ENCODE measurements at regions not wholly inside any gene's neighbourhood (a gene's known extent, or its start where the extent isn't known, plus 50 kb on each side); places are given as distances from the start of the nearest gene placed in this dataset.

DNA sequence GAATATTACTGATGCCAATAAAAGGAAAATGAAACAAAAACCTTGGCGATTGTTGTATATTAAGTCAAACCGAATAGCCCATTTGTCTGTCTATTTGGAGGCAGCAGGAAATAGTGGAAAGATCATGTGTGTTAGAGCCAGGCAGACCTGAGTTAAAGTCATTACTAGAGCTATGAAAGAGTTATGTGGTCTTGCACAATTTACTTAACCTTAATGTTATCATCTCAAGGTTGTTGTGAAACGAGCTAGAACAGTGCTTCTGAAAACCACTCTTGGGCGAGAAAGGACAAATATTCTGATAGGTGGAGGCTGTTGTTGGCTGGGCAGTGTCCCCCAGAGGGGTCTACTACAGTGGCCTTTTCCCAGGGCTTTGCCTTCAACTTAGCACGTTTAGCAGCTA, 60.0 kb upstream of the NUP160 start:
- no peaks in the 10 kb centered on the region for H4K20me1 ChIP-seq (ENCODE audit: control insufficient read depth, insufficient read depth, insufficient read length)
- Mint-ChIP-seq H3K4me1 (peaks cover 3% of the 10 kb centered on the region in 2 experiments), H3K9me3 (no peaks in the 10 kb centered on the region), H3K36me3 (ENCODE audit: insufficient read depth in 1 of 3, low read depth in 3 of 3) (no peaks in the 10 kb centered on the region), H3K4me3 (no peak overlapping the region), H3K27me3 (ENCODE audit: low read depth) (no peaks in the 10 kb centered on the region), H3K27ac (no peak overlapping the region)
- no peak overlapping the region for H3K27ac ChIP-seq (ENCODE audit: insufficient read length, low read depth, low read length)
- no peaks in the 10 kb centered on the region for H3K4me1 ChIP-seq (ENCODE audit: insufficient read depth, low read length)
- H3K79me1 ChIP-seq (ENCODE audit: insufficient read depth, low read depth, low read length, poor library complexity, severe bottlenecking), result no peaks in the 10 kb centered on the region
- DNase-seq, result no peak
- no peak overlapping the region for H2BK120ac ChIP-seq (ENCODE audit: low read depth, low read length, poor library complexity, severe bottlenecking)
- no peak overlapping the region for H2BK12ac ChIP-seq (ENCODE audit: insufficient read length, low read depth, low read length)
- no peak overlapping the region for H2BK20ac ChIP-seq (ENCODE audit: low read depth, low read length, poor library complexity, severe bottlenecking)
- H3K9ac ChIP-seq (ENCODE audit: extremely low read depth, insufficient read length, low read length), result no peak overlapping the region
- no peak overlapping the region for H3K4ac ChIP-seq (ENCODE audit: low read depth, low read length)
- H4K5ac ChIP-seq (ENCODE audit: insufficient read length, low read depth, low read length), result no peak overlapping the region
- no peak overlapping the region for H3K14ac ChIP-seq (ENCODE audit: insufficient read depth, low read length)
- no peak overlapping the region for H4K91ac ChIP-seq (ENCODE audit: insufficient read length, low read depth, low read length)
- H3K27me3 ChIP-seq (ENCODE audit: insufficient read depth, low read length), result no peaks in the 10 kb centered on the region
- no peak overlapping the region for H3K56ac ChIP-seq (ENCODE audit: insufficient read length, low read depth, low read length)
- no CpG with 5 or more reads among the region's 5 CpGs for WGBS (ENCODE audit: extremely low coverage, insufficient read length, low lambda C conversion rate)
- no peak overlapping the region for H2AK5ac ChIP-seq (ENCODE audit: insufficient read length, low read length)
- no peak overlapping the region for H3K23ac ChIP-seq (ENCODE audit: insufficient read length, low read depth, low read length)
- no peak overlapping the region for H2BK5ac ChIP-seq (ENCODE audit: insufficient read length, low read length)
- no peaks in the 10 kb centered on the region for H3K9me3 ChIP-seq (ENCODE audit: control insufficient read depth, low read depth, low read length)
- no peak overlapping the region for H4K8ac ChIP-seq (replicated peaks; ENCODE audit: insufficient read length, low read depth, low read length)
- no peaks in the 10 kb centered on the region for H3K79me2 ChIP-seq (ENCODE audit: insufficient read depth, low read length)
- no peak overlapping the region for H3K4me2 ChIP-seq (ENCODE audit: insufficient read depth, insufficient read length, low read length)
- no peak overlapping the region for H2AFZ ChIP-seq (ENCODE audit: low read length)
- H2BK15ac ChIP-seq (ENCODE audit: low read depth, low read length), result no peak overlapping the region
- no peaks in the 10 kb centered on the region for H3K23me2 ChIP-seq (ENCODE audit: insufficient read length, low read depth, low read length, poor library complexity, severe bottlenecking)
- no peak overlapping the region for H3T11ph ChIP-seq (ENCODE audit: low read length)
- no peak overlapping the region for H3K18ac ChIP-seq (ENCODE audit: insufficient read length, low read depth, low read length)
- no peak for TF ChIP-seq CTCF (conservative IDR thresholded peaks at IDR 0.05)

All from H9 (cell line).